Hepatic stellate cell (primary cell): ENCODE measurements at regions not wholly inside any gene's neighbourhood (a gene's known extent, or its start where the extent isn't known, plus 50 kb on each side); places are given as distances from the start of the nearest gene placed in this dataset.

Experiments
- DNase-seq: peaks from one replicate; pipeline ENCODE4 v3.0.0; 2011; ENCODE audit warnings: low spot score

DNA sequence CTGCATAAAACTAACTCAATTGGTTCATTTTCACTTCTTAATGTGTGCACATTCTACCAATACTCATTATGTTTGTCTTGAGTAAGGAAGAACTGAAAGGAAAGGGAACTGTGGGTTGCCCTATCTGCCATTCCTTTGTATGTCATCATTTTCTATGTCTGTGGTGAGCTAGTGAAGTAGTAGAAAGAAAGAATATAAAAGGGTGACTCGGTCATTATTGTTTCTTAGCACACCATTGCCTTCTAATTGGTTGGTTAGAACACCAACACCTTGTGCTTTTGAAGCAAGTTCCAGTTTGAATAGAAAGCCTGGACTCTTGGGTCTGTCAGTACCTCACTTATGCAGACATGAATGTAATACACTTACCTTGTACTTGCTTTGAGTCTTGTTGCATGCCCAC, 64.3 kb upstream of the MDFIC start:
- DNase-seq: no peak

DNA sequence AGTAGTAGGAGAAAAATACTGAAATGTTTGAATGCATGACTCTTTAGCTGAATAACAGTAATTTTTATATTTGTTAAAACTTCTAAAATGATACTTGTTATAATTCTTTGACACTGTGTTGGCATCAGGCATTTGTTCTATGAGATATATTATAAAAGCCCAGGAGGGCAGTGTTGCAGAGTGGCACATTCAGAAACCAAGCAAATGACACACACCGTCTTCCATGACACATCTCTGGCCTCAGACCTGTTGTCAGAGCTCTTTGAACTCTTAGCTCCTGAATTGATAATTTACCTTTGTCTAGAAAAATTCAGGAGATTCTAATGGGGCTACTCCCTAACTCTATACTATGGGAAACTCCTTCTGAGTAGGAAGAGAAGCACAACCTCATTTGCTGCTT, 62.4 kb upstream of the MDFIC start:
- no peak for DNase-seq

DNA sequence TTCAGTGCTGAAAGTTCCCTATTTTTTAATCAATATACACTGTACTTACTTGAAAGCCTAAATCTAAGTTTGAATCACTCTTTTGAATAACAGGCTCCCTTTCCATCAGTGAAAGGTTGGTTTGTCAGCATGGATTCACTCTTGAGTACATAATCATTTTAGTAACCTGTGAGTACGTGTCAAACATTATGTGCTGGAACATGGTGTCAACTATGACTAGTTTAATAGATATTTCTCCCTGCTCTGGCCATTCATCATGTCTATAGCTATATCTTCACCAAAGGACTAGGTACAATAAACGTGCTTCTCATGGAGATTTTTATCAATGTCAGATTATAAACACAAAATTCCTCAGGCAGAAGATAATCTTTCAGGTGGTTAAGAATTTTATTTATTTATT, 61.7 kb upstream of the MDFIC start:
- no peak for DNase-seq

DNA sequence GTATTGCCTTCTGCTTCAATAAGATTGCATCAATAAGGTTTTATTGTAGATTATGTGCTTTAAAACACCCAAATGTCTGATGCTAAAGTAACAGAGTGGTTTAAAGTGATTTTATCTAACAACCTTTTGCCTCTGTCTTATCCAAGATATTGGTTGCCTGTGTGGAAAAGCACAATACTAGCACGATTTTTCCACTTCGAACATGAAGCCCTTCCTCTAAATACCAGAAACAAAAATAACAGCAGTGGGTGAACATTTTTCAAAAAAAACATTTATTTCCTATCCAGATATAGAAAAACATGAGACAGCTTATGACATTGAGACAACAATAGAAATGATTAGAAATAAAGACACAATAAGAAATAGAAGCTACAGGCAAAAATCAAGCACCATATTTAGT, 59.5 kb upstream of the MDFIC start:
- no peak for DNase-seq

DNA sequence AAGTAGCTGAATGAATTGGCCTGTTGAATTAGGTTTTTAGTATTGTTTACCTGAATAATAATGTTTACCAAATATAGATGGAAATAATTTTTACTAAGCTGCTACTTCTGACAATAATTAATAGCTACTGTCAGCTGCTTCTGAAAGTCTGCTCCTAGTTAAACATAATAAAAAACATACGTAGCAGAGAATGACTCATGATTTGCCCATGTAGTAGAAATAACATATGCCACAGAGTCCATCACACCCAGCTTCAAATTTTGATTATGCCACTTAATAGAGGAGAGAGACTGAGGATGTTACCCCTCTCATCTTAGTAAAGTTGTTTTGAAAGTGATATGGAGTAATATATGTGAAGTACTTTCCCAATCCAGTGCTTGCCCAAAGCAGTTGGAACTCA, 57.6 kb upstream of the MDFIC start:
- no peak for DNase-seq

DNA sequence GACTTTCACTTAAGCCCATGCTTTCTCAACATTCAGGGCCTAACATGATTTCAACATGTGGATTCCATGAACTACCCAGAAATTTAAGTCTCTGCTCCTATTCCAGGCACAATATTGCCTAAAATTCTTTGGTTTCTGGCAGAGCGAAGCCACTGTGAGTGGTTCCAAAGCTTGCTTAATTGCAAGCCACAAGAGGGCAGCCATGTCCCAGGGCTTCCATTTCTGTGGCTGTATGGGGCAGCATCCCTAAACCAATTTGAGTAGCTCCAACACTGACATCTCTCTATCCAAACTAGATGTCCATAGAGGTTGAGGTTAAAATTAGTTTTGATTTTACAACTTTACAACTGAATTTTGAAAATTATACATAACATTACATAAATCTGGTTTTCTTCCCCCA, 56.3 kb upstream of the MDFIC start:
- peak; percentile 12 for DNase-seq
